CD4-positive, alpha-beta T cell treated with Interleukin-4 for 4 hours (primary cell): ENCODE measurements at regions not wholly inside any gene's neighbourhood (a gene's known extent, or its start where the extent isn't known, plus 50 kb on each side); places are given as distances from the start of the nearest gene placed in this dataset.

Source experiments
- DNase-seq: peaks from one replicate; pipeline ENCODE4 v3.0.0-alpha.2; 2020

DNA sequence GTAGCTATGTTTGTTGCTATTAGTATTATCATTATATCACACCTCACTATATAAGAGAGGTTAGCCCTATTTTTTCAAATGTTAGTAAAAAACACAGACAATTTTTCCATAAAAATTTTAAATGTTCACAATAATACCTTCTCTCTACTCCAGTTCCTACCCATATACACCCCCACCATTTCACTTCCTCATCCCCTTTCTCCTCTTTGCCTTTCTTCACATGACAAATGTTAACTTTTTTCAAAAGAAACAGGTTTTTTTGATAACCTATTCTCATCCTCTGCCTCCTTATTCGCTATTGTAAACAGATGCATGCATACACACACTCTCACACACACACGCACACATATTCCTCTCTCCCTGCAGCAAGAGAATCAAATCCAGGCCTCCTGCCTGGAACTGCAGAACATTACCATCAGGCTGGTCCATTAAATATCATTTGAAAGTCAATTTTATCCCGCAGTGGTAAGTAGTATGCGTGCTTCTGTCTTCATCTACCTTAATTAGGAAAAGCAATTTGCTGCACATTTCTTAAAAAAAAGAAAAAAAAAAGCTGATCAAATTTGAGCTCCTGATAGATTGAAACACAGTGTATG lies 55.5 kb downstream of the MID1IP1 start:
- no peak for DNase-seq

DNA sequence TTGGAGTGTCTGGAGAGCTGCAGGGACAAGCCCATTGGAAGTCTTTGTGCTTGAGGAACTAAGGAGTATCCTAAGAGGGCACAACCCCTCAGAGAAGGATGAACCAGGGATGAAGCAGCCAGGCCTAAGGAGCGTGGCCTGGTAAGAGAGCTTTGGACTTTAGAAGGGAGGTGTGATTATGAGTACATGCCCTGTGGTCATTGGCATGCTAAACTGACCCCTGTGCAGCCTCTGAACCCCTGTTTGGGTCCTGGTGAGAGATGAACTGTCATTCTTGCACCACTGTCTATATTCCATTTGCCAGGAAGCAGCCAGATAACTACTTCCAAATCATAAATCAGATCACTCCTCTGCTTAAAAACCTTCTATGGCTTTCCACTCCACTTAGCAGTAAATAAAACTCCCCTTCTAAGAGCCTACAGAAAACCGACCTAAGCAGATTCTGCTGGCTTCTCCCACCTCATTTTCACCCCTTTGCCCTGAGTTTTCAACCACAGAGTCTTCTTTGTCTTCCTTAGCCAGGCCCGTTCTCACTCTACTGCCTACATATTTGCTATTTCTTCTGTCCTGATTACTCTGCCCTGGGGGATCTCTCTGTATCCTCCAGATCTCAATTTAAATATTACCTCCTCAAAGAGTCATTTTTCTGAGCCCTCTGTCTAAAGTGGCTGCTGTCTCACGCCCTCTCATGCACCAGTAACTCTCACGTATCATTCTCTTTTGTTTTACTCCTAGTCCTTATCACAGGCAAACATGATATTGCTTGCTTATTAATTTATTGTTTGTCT lies 56.7 kb downstream of the MID1IP1 start:
- no peak for DNase-seq

DNA sequence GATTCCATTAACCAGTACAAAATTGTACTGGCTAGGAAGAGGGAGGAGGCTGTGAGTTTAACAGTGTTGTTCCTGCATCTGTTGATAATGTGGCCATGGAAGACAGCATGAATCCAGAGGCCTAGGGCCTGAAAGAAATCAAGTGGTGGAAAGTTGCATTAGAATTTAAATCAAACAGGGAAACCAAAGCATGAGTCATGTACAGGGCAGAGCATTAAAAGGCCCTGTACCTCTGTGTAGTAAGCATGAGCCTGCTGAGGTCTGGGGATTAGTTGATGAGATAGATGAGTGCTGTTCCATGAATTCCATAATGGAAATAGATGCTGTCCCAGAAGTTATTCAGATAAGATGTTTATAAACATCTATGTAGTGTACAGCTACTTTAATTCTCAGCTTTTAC lies 58.3 kb downstream of the MID1IP1 start:
- DNase-seq = no peak

GRCh38 chrX:38860106-38861013 lies 59.1 kb downstream of the MID1IP1 start:
- DNase-seq = no peak

GRCh38 chrX:38861489-38861888 lies 60.2 kb downstream of the MID1IP1 start:
- no peak for DNase-seq

GRCh38 chrX:38862100-38862499 lies 60.8 kb downstream of the MID1IP1 start:
- no peak for DNase-seq

DNA sequence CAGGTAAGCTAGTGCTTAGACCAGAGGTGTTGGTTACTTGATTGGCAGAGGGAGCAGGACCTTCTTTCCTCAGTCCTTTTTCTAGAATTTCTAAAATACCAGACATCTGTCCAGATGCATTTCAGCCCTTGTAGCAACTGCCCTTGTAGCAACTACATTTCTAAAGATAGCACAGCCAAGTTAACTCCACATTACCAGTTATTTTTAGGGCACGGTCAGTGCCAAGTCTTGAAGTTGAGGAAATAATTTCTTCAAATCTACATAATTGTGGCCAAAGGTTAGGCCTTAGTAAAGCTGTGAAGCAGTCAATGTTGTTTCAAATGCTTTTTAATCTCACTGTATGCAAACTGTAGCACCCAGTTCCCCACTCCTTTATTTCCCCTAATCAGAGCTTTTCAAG lies 62.9 kb downstream of the MID1IP1 start:
- no peak for DNase-seq

GRCh38 chrX:38868321-38868720 lies 67.1 kb downstream of the MID1IP1 start:
- DNase-seq = no peak

- no peak for DNase-seq
These were observed 67.7 kb downstream of the MID1IP1 start for GRCh38 chrX:38868941-38869401.

DNA sequence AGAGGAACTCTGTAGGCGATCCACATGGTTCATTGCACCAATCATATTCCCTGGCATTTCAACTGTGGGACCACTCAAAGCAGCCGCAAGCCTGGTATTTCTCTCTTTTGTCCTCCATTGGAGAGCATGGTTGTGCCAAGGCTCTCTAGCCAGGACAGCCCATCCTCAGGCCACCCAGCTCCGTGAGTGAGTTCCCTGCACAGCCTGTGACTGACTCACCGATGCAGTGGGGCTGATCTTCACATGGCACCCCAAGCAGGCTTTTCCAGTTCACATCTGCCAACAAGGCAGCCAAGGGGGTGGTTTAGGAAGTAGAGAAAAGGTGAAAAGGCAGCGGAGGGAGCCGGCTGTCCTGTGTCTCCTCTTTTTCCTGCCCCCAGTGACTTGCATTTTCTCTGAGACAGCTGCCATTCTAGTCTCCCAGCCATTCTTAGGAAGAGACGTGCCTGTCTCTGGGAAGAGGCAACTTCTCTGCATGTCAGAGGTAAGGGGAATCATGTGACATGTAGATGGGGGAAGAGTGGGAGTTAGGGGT lies 69.2 kb downstream of the MID1IP1 start:
- DNase-seq = no peak

DNA sequence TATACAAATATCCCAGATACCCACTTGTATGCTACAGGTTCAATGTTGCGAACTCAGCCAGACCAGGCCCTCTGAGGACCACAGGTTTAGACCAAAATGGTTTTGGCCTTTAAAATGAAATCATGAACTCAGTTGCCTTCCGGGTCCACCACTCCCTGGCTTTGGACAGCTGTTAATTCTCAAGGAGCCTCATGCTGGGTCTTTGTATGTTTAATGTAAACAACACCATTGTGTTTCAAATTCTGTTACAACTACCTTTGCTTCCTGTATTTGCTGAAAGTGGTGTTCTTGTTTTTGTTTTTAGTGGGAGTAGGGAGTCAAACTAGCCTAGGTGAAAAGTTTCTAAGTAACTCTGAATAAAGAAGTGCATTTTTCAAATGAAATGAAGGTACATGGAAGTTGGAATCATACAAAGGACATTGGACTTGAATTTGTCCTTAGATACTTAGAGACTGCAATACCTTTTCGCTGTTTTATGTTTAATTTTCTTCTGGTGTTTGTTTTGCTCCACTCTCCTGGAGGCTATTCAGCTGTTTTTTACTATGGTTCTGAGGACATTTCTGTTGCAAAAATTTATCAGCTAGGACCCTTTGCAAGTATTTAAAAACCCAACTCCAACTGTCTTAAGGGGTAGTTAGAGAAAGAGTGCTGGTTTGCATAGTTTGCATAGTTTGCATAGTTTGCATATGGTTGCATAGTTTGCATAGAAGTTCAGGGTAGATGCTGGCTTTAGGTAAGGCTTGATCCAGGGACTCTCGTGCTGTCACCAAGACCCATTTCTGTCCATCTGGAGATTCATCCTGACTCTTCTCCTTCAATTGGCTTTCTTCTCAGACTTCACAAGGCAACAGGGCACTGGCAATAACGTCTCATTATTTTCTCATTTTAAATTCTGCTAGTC lies 70.1 kb downstream of the MID1IP1 start:
- DNase-seq = no peak

GRCh38 chrX:38877366-38877765 lies 76.1 kb downstream of the MID1IP1 start:
- no peak for DNase-seq

DNA sequence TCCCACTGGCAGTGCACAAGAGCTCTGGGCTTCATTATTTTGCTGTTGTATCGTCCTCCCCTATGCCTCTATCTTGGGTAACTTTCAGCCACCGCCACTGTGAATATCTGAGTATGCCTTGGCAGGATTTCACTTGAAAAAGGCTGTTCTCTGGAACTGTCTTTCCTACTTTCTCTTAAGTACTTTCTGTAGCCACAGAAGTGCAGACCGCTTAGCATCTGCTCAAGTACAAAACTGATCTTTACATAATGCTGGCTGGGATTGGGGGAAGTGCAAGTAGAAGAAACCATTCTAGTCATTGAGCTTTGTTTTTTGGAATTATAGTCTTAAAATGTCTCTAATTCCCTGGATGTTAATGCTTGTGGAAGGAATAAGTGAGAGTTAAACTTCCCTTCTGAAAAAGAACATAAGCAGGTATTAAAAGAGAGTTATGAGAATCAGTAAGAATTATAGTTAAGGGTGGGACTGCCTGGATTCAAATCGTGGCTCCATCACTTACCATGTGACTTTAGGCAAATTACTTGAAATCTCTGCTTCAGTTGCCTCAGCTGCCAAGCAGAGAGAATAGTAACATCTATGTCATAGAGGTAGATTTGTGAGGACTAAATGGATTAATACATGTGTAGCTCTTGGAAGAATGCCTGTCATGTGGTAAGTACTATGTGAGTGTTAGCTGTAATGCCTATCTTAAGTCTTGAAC lies 77.5 kb downstream of the MID1IP1 start:
- no peak for DNase-seq

DNA sequence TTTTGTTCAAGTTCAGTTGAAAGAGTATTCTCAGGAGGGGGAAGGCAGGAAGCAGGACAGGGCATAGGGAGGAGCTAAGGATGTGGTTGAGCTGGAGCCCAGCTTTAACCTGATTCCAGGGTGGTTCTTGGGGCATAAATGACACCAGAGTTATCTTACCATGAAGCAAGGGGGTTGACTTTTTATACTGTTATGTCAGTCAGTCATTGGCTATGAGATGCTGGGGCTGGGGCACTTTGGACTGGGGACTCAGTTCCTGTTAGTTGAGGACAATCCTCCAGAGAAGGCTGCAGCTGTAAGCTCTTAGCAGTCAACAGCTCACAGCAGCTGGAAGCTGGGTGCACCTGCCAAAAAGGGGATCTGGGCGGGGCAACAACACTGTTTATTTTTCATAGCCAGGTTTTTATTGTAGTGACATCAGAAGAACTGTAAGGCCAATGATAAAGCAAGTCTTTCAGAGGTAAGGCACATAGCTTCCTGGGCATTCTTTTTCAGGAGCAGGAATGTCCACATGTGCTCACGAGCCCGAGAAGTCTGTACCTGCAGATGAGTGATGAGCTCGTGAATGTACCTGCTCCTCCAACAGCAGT lies 78.5 kb downstream of the MID1IP1 start:
- no peak for DNase-seq

- DNase-seq = no peak
These were observed 79.1 kb downstream of the MID1IP1 start for GRCh38 chrX:38880296-38880854.

DNA sequence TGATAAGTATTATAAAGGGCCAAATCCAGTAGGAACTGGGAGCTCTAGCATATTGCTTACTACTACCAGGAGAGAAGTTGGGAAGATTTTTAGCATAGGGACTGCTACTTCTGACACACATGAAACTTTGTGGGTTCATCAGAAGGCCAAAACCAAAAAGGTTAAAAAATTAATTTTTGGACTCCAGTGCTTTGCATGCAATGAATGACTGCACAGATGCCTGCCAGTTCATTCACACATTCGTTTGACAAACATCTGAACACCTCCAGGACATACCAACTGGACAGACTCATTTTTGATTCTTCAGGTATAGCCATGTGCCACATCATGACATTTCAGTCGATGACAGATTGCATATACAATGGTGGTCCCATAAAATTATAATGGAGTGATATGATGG lies 79.8 kb downstream of the MID1IP1 start:
- no peak for DNase-seq

- DNase-seq = no peak
These were observed 80.5 kb downstream of the MID1IP1 start for GRCh38 chrX:38881727-38882126.

GRCh38 chrX:38882894-38883626 lies 81.8 kb downstream of the MID1IP1 start:
- DNase-seq = no peak

DNA sequence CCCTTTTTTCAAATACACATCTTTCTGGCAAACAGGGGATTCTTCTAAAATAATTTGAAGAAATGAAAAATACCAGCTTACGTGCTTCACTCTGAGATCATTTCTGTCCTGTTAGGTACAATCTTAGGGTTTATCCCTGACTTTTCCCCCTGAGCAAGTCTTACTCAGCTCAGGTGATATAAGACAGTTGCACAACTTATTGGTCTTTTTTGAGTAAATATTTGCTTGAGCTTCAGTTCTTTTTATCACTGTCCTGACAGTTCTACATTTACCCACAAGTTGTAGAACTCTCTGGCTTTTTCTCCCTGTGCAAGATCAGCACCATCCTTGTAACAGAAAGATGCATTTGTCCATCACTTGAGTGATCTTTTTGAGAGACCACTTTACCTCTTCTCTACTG lies 84.9 kb downstream of the MID1IP1 start:
- no peak for DNase-seq

DNA sequence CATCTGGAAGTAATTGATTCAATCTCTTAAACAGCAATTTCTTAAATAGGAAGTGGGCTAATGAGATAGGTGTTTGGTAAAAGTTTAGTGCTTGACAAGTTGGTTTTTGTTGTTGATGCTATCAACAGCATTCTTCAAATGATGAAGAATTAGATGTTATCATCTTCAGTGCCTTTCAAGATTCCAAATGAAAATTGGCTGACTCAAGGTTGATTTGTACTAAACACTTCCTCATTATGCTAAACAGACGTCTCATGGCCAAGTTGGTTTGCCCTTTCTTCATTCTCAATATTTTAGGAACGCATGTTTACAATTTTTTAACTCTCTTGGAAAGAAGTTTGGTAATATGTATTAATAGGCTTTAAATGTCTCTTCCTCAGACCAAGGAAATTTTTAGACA lies 86.0 kb downstream of the MID1IP1 start:
- no peak for DNase-seq
